WTC11 (cell line): ENCODE measurements at regions not wholly inside any gene's neighbourhood (a gene's known extent, or its start where the extent isn't known, plus 50 kb on each side); places are given as distances from the start of the nearest gene placed in this dataset.

Experiments
- ATAC-seq: fragments of 200-7000 bp; cut with Tn5 transposase; 2 replicates; pipeline ENCODE4 v1.10.0; 2021; ENCODE audit warnings: mild to moderate bottlenecking, moderate library complexity
- CTCF ChIA-PET: fragments of 300-600 bp; sonication (Branson Sonifier 250); formaldehyde crosslinking; loops from one replicate; lab custom pipeline; 2021; ENCODE audit warnings: antibody characterized with exemption; lab: Charles Lee
- POLR2A ChIA-PET: fragments of 350-600 bp; sonication (Branson Sonifier 250); formaldehyde crosslinking; loops from one replicate; lab custom pipeline; 2021; ENCODE audit warnings: antibody characterized with exemption; lab: Charles Lee
- DNase-seq: peaks from one replicate; pipeline ENCODE4 v3.0.0; 2021; ENCODE audit warnings: low spot score
- H3K27ac Mint-ChIP-seq: 2 replicates; pipeline ENCODE4 v1.8.0; 2021; ENCODE audit warnings: mixed read lengths
- H3K27me3 Mint-ChIP-seq: 2 replicates; pipeline ENCODE4 v1.8.0; 2021; ENCODE audit warnings: low read depth, mild to moderate bottlenecking, moderate library complexity, mixed read lengths
- H3K36me3 Mint-ChIP-seq: 2 replicates; pipeline ENCODE4 v1.8.0; 2021; ENCODE audit warnings: mixed read lengths
- H3K4me1 Mint-ChIP-seq: 2 replicates; pipeline ENCODE4 v1.8.0; 2022; ENCODE audit warnings: mixed read lengths
- H3K4me3 Mint-ChIP-seq: 2 replicates; pipeline ENCODE4 v1.8.0; 2021; ENCODE audit warnings: mild to moderate bottlenecking, moderate library complexity, mixed read lengths
- H3K9me3 Mint-ChIP-seq: 2 replicates; pipeline ENCODE4 v1.8.0; 2021; ENCODE audit warnings: mixed read lengths
- ELF4 ChIP-seq: sonication (generic); formaldehyde crosslinking; IDR thresholded peaks from 2 replicates; pipeline ENCODE4 v1.8.1; 2022; ENCODE audit warnings: low read depth, mild to moderate bottlenecking, moderate library complexity, missing genetic modification reagents
- ERG ChIP-seq: fragments of 250-450 bp; sonication (Bioruptor Pico); IDR thresholded peaks from 2 replicates; pipeline ENCODE4 v1.8.0; 2021; ENCODE audit warnings: mild to moderate bottlenecking
- ETV6 ChIP-seq: sonication (generic); formaldehyde crosslinking; IDR thresholded peaks from 2 replicates; pipeline ENCODE4 v1.8.1; 2022; ENCODE audit warnings: mild to moderate bottlenecking, missing genetic modification reagents
- FOXK1 ChIP-seq: sonication (generic); formaldehyde crosslinking; IDR thresholded peaks from 2 replicates; pipeline ENCODE4 v1.8.0; 2022; ENCODE audit warnings: mild to moderate bottlenecking, moderate library complexity, missing genetic modification reagents
- GABPB1 ChIP-seq: sonication (generic); formaldehyde crosslinking; IDR thresholded peaks from 2 replicates; pipeline ENCODE4 v1.8.1; 2023; ENCODE audit warnings: mild to moderate bottlenecking, missing genetic modification reagents
- JAZF1 ChIP-seq: fragments of 250-450 bp; sonication (Bioruptor Pico); IDR thresholded peaks from 2 replicates; pipeline ENCODE4 v1.9.0; 2021; ENCODE audit warnings: moderate library complexity, mild to moderate bottlenecking, inconsistent platforms
- KAT7 ChIP-seq: sonication (generic); formaldehyde crosslinking; IDR thresholded peaks from 2 replicates; pipeline ENCODE4 v1.8.1; 2023; ENCODE audit warnings: missing genetic modification reagents, mild to moderate bottlenecking, borderline replicate concordance
- MYBL2 ChIP-seq: sonication (generic); formaldehyde crosslinking; IDR thresholded peaks from 2 replicates; pipeline ENCODE4 v1.8.1; 2023; ENCODE audit warnings: mild to moderate bottlenecking, moderate library complexity, missing genetic modification reagents
- OVOL2 ChIP-seq: fragments of 250-450 bp; sonication (Bioruptor Pico); IDR thresholded peaks from 2 replicates; pipeline ENCODE4 v1.9.0; 2021; ENCODE audit warnings: mild to moderate bottlenecking, borderline replicate concordance
- SOX15 ChIP-seq: fragments of 250-450 bp; sonication (Bioruptor Pico); IDR thresholded peaks from 2 replicates; pipeline ENCODE4 v1.9.0; 2021; ENCODE audit warnings: mild to moderate bottlenecking
- STAT6 ChIP-seq: sonication (generic); formaldehyde crosslinking; conservative IDR thresholded peaks from 2 replicates; pipeline ENCODE4 v1.8.1; 2023; ENCODE audit warnings: mild to moderate bottlenecking, low read depth, missing genetic modification reagents, moderate library complexity
- USF1 ChIP-seq: sonication (generic); formaldehyde crosslinking; IDR thresholded peaks from 2 replicates; pipeline ENCODE4 v1.8.0; 2022; ENCODE audit warnings: mild to moderate bottlenecking, missing genetic modification reagents
- ZMAT4 ChIP-seq: fragments of 250-450 bp; sonication (Bioruptor Pico); IDR thresholded peaks from 2 replicates; pipeline ENCODE4 v1.9.0; 2021; ENCODE audit warnings: mild to moderate bottlenecking
- ZNF416 ChIP-seq: fragments of 250-450 bp; sonication (Bioruptor Pico); IDR thresholded peaks from 2 replicates; pipeline ENCODE4 v1.9.0; 2021; ENCODE audit warnings: mild to moderate bottlenecking, inconsistent platforms
- ZNF532 ChIP-seq: fragments of 250-450 bp; sonication (Bioruptor Pico); IDR thresholded peaks from 2 replicates; pipeline ENCODE4 v1.9.0; 2021; ENCODE audit warnings: mild to moderate bottlenecking, borderline replicate concordance
- TF ChIP-seq, protein P1 (sequence below): fragments of 250-450 bp; sonication (Bioruptor Pico); conservative IDR thresholded peaks from 2 replicates; pipeline ENCODE4 v1.9.0; 2021; ENCODE audit warnings: mild to moderate bottlenecking

DNA sequence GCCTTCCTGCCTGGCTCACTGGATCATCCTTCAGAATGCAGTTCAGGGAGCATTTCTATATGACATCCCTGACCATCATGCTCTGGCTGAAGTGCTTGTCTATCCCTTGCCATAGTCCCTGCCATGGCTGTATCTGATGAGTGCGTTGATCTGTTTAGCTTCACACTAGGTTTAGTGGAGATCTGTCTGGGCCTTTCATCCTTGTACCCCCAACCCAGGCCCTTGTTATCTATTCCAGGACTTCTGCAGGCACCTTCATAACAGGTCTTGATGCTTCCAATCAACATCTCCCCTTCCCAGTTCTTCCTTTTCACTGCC, 102.4 kb downstream of the QRSL1 start:
- no peak for ATAC-seq
- Mint-ChIP-seq H3K4me3 (no peak overlapping the region), H3K27me3 (peaks cover 5% of the 10 kb centered on the region; the same call in 1 of the 2 replicates), H3K27ac (no peak overlapping the region), H3K36me3 (peaks cover 19% of the 10 kb centered on the region), H3K9me3 (peaks cover 20% of the 10 kb centered on the region), H3K4me1 (peaks cover 13% of the 10 kb centered on the region)
- no peak for DNase-seq
- ChIA-PET CTCF (no interaction called here), POLR2A (no interaction called here)
- TF ChIP-seq ERG (no peak), ZMAT4 (CRISPR knock-in tag) (no peak), GABPB1 (CRISPR knock-in tag) (0 out of 2 replicates have a peak, but pooled peaks have one; percentile 1)

- POLR2A ChIA-PET, result no interaction called here
- H3K4me1 Mint-ChIP-seq, result peaks cover 13% of the 10 kb centered on the region
These were observed 101.9 kb downstream of the QRSL1 start for GRCh38 chr6:106731144-106731842.

DNA sequence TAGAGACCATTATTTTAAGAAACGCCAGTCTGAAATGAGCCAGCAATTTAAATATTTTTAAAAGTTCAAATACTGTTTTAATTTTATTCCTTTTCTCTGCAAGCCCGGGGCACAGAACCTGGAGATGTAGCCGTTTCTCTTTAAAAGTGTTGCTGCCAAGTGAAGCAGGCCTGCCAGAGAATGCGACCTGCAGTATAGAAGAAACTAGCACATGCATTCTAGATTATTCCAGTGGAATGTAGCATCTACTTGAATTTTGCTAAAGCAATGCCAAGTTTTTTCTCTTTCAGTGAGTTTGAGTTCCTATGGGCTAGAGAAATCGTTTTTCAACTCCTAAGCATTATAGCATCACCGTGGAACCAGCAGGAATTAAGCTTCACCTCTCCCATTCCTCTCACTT, 101.3 kb downstream of the QRSL1 start:
- Mint-ChIP-seq H3K9me3 (peaks cover 9% of the 10 kb centered on the region), H3K36me3 (peaks cover 8% of the 10 kb centered on the region), H3K4me1 (peaks cover 13% of the 10 kb centered on the region), H3K27me3 (no peaks in the 10 kb centered on the region), H3K27ac (no peak overlapping the region), H3K4me3 (no peak overlapping the region)
- POLR2A ChIA-PET, result no interaction called here
- ATAC-seq, result no peak
- no peak for DNase-seq
- CTCF ChIA-PET, result interaction anchor here (0.9 kb wide), 1 partner anchor 121 kb away, joined by 3 read pairs; no protein-coding TSS in a partner anchor
- TF ChIP-seq USF1 (CRISPR knock-in tag) (no peak), ETV6 (no peak), JAZF1 (CRISPR knock-in tag) (no peak), ELF4 (no peak), STAT6 (CRISPR knock-in tag) (no peak), KAT7 (CRISPR knock-in tag) (no peak), SOX15 (CRISPR knock-in tag) (no peak), MYBL2 (CRISPR knock-in tag) (no peak), GABPB1 (CRISPR knock-in tag) (no peak), OVOL2 (CRISPR knock-in tag) (no peak)
- TF ChIP-seq, protein P1, sequence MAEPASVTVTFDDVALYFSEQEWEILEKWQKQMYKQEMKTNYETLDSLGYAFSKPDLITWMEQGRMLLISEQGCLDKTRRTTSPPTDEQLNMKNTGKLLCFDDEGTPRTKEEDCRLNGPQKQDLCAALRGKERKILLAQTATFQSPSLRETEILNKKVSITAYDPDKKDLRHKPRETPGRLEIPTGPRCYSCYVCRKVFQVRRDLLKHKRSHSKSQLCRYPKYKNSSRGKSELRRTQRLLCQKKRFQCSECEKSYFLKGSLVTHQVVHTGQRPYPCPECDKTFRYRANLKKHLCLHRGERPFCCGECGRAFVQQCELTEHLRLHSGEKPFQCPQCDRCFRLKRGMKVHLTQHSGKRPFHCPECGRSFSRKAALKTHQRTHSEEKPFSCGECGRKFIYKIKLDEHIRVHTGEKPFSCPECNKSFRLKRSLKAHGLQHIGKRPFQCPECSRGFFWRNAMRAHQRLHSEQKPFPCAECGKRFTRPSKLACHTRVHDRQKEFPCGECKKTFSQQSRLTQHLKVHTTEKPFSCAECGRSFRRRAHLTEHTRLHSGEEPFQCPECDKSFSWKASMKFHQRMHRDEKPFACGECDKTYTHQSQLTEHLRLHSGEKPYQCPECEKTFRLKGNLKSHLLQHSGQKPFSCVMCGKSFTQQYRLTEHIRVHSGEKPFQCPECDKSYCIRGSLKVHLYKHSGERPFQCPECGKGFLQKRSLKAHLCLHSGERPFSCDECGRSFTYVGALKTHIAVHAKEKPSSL (CRISPR knock-in tag), result no peak

More at GRCh38 chr6:106731144-106731842, 101.9 kb downstream of the QRSL1 start:
- no peak for DNase-seq
- no peak for TF ChIP-seq ZNF532
- TF ChIP-seq ZNF416 (CRISPR knock-in tag), result no peak
- no peak for TF ChIP-seq FOXK1 (CRISPR knock-in tag)
- peak; percentile 63; the same call in 1 of the 2 replicates for TF ChIP-seq GABPB1 (CRISPR knock-in tag)
- TF ChIP-seq, all 79 proteins: peak for 1
- Mint-ChIP-seq H3K9me3 (peaks cover 15% of the 10 kb centered on the region), H3K4me3 (no peak overlapping the region), H3K36me3 (peaks cover 14% of the 10 kb centered on the region), H3K27ac (no peak overlapping the region), H3K27me3 (peaks cover 3% of the 10 kb centered on the region; the same call in 1 of the 2 replicates)
- ATAC-seq, result no peak
- CTCF ChIA-PET, result interaction anchor here (0.9 kb wide), 1 partner anchor 121 kb away, joined by 3 read pairs; no protein-coding TSS in a partner anchor
